ENCODE measurements at regions not wholly inside any gene's neighbourhood (a gene's known extent, or its start where the extent isn't known, plus 50 kb on each side); places are given as distances from the start of the nearest gene placed in this dataset.

- peak; percentile 61 for DNase-seq (ENCODE audit: low read depth)
Measured at GRCh38 chr5:164013077-164013670, 507.8 kb downstream of the MAT2B start.

GRCh38 chr5:164020116-164020515, 514.7 kb downstream of the MAT2B start:
- no peak for DNase-seq (ENCODE audit: low read depth)

GRCh38 chr5:164027738-164028137, 522.3 kb downstream of the MAT2B start:
- DNase-seq (ENCODE audit: low read depth) = peak; percentile 1

DNA sequence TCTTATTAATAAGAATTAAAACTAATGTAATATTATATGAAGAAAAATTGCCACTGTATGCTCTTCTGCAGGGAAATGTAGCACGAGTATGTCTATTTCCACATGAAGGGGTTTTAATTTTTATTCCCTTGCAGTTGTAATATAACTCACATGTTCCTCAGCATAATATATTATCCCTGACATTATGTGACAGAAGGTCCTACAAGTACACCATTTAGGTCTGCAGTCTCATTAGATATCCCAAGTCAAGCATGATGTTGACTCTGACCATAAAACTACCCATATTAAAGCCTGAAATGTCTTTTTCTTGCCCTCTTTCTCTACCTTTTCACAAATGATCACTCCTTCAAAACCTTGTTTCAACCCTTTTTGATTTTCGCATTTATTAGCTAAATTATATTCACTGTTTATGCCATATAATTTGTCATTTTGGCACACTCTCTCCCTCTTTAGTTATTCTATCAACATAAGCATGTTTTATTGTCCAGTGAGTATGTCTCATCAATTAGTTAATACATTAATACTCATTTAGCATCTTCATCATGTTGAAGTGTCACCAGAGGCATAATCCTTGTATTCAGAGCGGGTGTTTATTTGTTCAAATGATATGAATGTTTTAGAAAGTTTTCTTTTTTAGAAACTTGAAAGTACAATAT, 532.8 kb downstream of the MAT2B start:
- DNase-seq (ENCODE audit: low read depth) = no peak

- no peak for DNase-seq (ENCODE audit: low read depth)
Measured at GRCh38 chr5:164041105-164041504, 535.7 kb downstream of the MAT2B start.

DNA sequence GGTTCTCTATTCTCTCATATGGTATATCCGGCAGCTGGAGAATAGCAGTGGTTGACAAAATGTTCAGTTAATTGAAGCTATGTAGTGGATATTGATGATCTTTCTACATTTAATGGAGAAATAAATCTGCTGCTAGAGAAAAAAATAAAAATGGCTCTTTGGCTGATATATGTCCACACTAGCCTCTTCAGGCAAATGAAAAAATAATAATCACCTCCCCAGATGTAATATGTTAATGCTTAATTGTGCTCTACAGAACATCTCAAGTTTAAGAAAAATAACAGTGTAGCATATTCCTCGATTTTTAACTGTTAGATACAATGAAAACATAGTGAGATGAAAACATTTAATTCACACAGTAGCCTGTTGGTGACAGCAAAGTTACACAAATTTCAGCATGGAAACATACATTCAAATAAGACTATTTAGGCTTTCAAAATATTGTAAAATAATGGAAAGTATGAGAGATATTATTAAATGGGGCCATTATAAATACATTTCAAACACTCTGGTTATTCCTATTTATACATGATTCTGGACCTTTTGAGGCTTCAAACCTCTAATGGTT, 543.0 kb downstream of the MAT2B start:
- DNase-seq (ENCODE audit: low read depth) = peak; percentile 19

DNA sequence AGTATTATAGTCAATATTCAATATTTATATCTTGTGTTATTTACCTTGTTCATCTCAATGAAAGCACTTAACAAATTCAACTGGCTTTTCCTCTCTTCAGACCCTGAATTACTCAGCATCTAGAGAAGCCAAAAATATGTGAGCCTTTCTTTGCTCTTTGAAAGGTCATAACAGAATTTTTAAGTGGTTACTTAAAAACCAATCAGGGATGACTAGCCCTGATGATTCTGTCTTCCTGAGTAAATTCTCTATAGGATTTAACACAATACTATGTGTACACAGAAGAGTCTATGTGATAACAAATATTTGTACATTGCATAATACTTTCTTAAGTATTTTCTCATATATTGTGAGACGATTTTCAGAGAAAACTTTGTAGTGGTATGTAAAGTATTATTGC, 546.3 kb downstream of the MAT2B start:
- peak; percentile 4 for DNase-seq (ENCODE audit: low read depth)

GRCh38 chr5:164052536-164053093, 547.2 kb downstream of the MAT2B start:
- peak; percentile 3 for DNase-seq (ENCODE audit: low read depth)

- DNase-seq (ENCODE audit: low read depth) = no peak
Measured at GRCh38 chr5:164053123-164053522, 547.7 kb downstream of the MAT2B start.

DNA sequence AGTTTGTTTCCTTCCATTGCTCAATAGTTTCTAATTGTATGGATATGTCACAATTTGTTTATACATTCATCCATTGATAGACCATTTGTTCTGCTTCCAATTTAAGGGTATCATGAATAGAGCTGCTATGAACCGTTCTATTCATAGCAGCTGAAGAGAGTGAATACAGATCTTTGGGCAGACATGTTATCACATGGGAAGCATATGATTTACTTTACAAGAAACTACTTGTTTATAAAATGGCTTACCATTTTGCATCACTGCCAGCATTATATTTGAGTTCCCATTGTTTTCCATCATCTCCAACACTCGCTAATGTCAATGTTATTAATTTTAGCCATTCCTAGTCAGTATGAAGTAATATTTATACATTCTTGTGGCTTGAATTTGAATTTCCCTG, 549.0 kb downstream of the MAT2B start:
- DNase-seq (ENCODE audit: low read depth) = no peak

DNA sequence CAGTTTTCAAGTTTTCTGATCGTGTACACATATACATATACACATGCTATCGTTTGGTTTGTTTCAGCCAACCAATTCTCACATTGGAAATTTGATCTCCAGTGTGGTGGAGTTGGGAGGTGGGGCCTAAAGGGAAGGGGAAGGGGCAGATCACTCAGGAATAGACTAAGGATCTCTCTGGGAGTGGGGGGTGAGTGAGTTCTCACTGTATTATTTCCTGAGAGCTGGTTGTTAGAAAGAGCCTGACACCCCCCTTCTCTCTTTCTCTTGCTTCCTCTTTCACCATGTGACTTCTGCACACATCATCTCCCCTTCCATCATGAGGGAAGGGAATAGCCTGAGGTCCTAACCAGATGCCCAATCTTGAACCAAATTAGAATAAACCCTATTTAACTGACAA, 551.7 kb downstream of the MAT2B start:
- no peak for DNase-seq (ENCODE audit: low read depth)

GRCh38 chr5:164058621-164059020, 553.2 kb downstream of the MAT2B start:
- DNase-seq (ENCODE audit: low read depth) = no peak

- DNase-seq (ENCODE audit: low read depth) = no peak
Measured at GRCh38 chr5:164059471-164059870, 554.1 kb downstream of the MAT2B start.

DNA sequence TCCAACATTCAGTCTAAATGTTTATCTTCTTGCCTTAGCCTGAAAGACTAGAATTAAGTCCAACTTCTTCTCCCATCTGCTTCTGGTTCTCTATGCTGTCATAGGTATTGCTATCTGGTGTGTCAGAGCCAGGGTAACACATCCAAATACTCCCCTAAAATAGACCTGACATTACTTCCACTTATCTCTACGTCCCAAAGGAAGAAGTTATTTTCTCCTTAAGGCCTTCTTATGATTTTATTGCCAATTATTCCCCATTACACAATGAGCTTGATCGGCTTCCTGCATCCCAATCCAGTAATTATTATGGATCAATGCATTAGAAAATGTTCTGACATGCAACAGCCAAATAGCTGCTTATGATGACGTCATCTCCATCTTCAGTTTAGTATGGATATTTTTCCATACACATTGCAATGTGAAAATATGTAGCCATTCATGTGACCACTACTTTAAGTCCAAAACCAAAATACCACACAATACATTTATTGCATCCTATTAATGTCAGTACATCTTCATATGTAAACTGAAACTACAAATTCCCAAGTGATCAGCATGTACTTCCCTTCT, 555.5 kb downstream of the MAT2B start:
- DNase-seq (ENCODE audit: low read depth) = no peak

DNA sequence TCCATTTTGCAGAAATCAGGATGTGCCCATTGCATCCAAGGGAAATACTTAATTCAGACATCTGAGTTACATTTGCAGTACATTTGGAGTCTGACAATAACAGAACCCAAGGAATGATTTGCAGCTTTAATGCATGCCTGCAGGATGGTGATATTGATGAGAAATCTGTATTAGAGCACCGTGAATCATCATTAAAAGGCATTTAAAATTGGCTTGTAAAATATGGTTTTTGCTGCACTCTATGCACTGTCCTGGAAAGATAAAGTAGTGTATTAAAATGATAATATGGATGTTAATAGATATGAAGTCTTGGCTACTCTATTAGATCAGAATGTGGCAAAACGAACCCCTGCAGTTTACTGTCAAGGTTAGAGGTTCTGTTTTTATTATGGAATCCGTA, 556.9 kb downstream of the MAT2B start:
- no peak for DNase-seq (ENCODE audit: low read depth)

- DNase-seq (ENCODE audit: low read depth) = no peak
Measured at GRCh38 chr5:164065266-164065665, 559.8 kb downstream of the MAT2B start.

- DNase-seq (ENCODE audit: low read depth) = no peak
Measured at GRCh38 chr5:164071671-164072070, 566.3 kb downstream of the MAT2B start.

DNA sequence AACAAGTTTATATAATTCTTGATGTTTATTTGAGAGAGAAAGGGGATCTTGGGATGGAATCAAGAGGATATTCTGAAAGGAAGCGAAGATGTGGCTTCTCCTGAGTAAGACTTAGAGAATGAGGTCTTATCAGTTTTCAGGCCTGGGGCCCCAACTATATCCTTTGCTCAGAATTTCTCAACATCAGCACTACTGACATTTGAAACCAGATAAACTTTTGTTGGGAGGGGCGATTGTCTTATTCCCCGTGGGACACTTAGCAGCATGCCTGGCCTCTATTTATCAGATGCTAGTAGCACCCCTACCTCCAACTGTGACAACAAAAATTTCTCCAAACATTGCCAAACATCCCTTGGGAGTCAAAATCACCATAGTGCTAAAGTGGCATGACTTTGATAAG, 567.7 kb downstream of the MAT2B start:
- no peak for DNase-seq (ENCODE audit: low read depth)

GRCh38 chr5:164076556-164076955, 571.1 kb downstream of the MAT2B start:
- no peak for DNase-seq (ENCODE audit: low read depth)

GRCh38 chr5:164090358-164090757, 584.9 kb downstream of the MAT2B start:
- no peak for DNase-seq (ENCODE audit: low read depth)

DNA sequence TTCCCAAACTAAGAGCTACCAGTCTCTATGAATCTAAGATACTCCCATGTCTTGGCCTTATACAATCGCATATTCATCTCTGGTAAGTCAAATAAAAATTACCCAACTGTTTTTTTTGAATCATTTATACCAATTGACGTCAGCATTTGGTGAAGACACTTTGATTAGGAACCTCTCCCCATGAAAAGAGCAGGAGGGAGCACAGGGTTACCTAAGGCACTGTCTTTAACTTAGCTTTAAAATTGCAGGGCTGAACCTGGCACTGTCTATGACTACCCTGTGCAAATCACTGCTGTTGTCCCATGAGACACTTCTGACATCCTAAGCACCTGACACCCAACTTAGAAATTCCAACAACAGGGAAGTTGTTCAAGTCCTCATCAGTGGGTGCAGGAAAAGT, 586.4 kb downstream of the MAT2B start:
- DNase-seq (ENCODE audit: low read depth) = no peak

- DNase-seq (ENCODE audit: low read depth) = no peak
Measured at GRCh38 chr5:164094291-164094690, 588.9 kb downstream of the MAT2B start.

DNA sequence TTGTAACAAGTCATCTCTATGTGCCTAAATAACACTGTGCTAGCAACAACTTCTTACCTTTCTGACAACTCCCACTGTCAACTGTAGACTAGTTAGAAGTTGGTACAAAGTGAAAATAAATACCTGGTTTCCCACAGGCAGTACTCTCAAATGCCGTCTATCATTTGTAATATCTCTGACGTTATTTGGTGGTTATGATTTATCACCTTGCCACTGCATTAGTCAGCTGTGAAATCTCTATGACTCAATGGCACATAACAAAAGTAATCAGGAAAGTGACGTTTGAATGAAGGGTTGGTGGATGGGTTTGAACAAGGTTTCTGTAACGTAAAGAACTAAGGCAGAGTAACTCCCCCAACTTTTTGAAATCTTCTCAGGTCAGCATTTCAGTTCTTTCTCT, 592.3 kb downstream of the MAT2B start:
- DNase-seq (ENCODE audit: low read depth) = peak; percentile 61

Data from LHCN-M2 (cell line).